IPS DF 4.7 (cell line): ENCODE measurements at regions not wholly inside any gene's neighbourhood (a gene's known extent, or its start where the extent isn't known, plus 50 kb on each side); places are given as distances from the start of the nearest gene placed in this dataset.

ENCODE experiments used
- DNase-seq: peaks from one replicate; pipeline ENCODE4 v3.0.0-alpha.2; 2013; ENCODE audit warnings: low spot score; ENCODE audit errors: extremely low read depth

GRCh38 chr10:59595593-59595992 lies 114.1 kb downstream of the SLC16A9 start:
- DNase-seq = no peak

DNA sequence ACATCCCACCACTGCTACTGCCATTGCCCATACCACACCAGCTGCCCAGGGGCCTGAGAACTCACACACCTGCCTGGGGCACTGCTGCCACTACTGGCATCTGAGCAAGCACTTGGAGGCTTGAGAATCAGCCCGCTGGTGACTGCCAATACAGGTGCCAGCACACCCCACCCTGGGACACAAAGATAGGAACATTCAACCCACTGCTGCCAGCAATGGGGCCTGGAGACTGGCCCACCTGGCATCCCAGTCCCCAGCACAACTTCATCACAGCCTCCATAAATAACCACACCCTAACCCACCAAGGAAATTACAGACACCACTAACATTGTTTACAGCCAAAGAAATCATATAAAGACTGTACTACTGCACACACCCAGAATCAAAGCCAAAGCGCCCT lies 115.9 kb downstream of the SLC16A9 start:
- DNase-seq = no peak

DNA sequence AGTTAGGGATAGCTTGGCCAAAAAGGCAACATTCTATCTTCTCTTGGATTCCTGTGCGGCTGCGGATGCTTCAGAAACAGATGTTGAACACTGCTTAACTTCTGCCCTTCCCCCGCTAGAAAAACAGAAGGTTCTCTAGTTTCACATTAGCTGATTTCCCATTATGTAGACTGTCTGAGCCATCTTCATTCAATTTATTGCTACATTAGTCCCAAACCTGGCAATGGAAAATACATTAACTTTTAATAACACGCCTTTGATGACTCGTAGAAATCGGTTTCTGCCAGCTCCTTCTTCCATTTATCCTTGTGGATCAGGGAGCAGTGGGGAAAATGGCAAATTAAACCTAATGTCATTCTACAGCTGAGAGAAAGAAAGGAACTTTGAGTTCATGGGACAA lies 119.9 kb downstream of the SLC16A9 start:
- no peak for DNase-seq

- DNase-seq = no peak
These were observed 120.9 kb downstream of the SLC16A9 start for GRCh38 chr10:59588791-59589190.

DNA sequence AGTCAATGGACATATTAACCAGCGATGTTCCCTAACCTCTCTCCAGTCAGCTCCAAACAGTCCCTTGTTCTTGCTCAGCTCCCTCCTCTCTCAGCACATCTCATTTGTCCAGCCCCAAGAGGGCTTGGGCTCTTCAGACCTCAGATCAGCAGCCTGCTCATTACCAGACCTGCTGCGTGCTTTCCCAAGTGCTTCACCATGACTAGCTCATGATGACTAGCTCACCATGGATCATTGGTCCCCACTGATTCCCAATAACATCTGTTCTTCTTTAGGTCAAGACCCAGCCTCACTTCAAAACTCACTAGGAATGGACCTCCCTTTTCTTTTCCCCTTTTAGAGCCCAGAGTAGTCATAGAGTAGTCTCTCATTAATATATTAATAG lies 121.9 kb downstream of the SLC16A9 start:
- DNase-seq = no peak

- DNase-seq = no peak
These were observed 122.4 kb downstream of the SLC16A9 start for GRCh38 chr10:59587083-59587755.

DNA sequence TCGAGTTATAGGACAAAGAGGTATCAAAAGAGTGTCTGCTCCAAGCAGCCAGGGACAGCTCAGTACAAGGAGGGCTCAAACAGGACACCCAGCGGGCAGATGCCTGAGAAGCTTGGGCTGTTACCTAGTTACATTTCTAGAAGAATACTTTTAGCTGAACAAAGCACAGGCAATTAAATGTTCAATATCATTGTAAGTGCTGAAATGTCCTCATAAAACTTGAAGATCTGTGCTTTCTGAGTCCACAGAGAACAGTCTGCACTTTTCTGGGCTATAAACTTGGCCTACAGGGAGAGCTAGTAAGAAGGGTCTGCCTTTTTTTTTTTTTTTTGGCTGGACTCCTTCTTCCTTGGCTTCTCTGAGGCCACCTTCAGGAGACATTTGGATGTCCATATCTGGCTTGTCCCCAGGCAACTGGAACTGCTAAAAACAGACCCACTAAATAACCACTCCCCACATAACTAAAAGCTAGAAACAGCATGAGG lies 123.2 kb downstream of the SLC16A9 start:
- DNase-seq = no peak

DNA sequence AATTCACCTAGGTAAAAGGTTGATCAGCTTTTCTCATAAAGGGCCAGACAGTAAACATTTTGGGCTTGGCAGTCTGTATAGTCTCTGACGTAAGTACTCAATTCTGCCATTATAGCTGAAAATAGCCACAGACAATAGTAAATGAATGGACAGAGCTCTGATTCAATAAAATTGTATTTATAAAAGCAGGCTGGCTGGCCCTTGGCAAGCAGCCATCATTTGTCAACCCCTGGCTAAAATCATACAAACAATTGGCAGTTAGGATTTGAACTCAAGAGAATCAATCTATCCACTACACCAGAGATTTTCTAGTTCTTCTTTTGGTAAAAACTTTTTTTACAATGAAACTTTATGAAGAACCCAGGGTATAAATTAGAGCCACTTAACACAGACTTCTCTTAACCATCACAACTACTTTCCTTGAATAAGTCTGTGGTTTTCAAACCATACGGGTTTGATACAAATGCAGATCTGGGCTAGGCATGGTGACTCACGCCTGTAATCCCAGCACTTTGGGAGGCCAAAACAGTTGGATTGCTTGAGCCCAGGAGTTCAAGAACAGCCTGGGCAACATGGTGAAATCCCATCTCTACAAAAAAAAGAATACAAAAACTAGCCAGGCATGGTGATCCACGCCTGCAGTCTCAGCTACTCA lies 124.5 kb downstream of the SLC16A9 start:
- no peak for DNase-seq

GRCh38 chr10:59582780-59583179 lies 126.9 kb downstream of the SLC16A9 start:
- no peak for DNase-seq

- DNase-seq = no peak
These were observed 127.6 kb downstream of the SLC16A9 start for GRCh38 chr10:59582058-59582457.

- DNase-seq = no peak
These were observed 129.4 kb downstream of the SLC16A9 start for GRCh38 chr10:59580026-59580863.

DNA sequence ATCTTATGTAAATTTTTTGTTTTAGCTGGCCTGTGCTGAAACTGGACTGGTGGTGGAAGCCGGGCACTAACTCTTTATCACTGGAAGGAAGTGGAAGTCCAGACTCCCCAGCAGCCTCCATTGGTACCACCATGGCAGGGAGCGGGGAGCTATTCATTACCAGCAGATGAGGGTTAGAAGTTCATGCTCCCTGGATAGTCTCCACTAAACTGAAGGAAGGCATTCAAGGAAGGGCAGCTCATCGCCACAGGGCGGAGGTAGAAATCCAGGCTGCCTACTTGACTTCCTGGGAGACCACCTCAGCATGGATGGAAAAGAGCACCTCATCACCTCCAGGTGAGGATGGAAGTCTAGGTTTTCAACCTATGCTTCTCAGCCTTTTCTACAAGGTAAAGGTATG lies 130.9 kb downstream of the SLC16A9 start:
- DNase-seq = no peak

DNA sequence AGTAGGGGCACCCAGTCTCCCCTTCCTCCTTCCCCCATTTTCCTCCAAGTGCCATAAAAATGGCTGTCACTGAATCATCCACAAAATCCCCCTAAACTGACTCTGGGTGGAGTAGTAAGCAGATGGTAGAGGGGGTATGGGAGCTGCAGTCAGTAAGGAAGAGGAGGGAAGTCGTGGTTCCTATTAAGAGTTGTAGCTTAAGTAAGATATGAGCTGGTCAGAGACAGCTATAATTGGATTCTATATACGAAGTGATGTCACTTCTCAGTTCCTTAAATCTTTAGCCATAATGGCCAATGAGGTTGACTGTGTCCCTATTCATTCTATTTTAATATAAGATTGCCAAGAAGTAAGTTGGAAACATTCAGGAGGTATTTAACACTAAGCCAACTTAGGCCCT lies 131.7 kb downstream of the SLC16A9 start:
- DNase-seq = no peak

GRCh38 chr10:59575269-59575668 lies 134.4 kb downstream of the SLC16A9 start:
- no peak for DNase-seq

GRCh38 chr10:59563531-59563930 lies 146.1 kb downstream of the SLC16A9 start:
- DNase-seq = no peak

DNA sequence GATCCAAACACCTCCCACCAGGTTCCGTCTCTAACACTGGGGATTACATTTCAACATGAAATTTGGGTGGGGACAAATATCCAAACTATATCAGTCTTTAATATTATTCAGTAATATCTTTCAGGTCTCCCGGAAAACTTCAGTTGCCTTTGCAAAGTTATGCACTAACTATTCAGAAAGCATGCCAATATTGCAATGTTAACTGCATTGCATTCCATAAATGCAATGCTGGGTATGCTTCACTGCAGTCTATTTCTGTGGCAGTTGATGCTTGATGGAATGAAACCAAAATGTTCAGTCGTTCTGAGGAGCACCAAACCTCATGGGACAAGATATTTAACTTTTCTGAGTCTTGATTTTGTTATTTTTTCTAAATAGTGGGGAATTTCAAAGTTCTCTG lies 147.5 kb downstream of the SLC16A9 start:
- DNase-seq = no peak

GRCh38 chr10:59561477-59562121 lies 148.1 kb downstream of the SLC16A9 start:
- DNase-seq = no peak

GRCh38 chr10:59560990-59561389 lies 148.7 kb downstream of the SLC16A9 start:
- DNase-seq = no peak

DNA sequence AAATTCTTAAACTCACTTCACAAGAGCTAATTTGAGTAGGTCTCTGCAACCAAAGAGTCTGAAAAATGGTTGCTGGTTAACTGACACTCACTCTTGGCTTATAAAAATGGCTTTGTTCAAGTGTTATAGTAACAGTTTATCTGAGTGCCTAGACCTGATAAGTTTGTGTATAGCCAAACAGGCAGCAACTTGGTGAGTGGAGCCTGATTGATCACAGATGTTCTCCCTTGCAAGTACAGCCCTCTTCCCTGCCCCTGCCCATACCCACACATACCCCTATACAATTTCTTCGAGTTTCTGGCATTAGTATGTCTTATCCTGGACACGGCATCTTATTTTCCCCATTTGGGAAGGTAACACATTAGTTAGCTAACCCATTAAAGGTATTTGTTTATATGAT lies 149.5 kb downstream of the SLC16A9 start:
- DNase-seq = no peak

- DNase-seq = no peak
These were observed 151.6 kb downstream of the SLC16A9 start for GRCh38 chr10:59558066-59558465.

DNA sequence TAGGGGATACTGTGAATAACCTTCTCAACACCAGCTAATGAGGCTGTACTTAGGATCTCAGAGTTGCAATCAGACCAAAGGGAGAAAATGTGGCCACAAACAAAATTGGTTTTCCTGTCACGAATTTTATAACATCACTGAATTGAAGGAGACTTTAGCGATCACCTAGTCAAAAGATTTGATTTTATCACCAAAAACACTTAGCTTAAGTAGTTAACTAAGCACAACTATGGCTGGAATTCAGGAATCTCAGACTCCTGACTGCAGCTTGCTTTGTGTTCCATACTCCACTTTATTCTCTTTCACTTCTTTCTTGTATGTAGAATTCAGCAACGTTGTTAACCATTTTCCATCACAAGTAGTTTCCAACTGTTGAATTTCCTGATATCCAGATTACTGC lies 152.0 kb downstream of the SLC16A9 start:
- no peak for DNase-seq

DNA sequence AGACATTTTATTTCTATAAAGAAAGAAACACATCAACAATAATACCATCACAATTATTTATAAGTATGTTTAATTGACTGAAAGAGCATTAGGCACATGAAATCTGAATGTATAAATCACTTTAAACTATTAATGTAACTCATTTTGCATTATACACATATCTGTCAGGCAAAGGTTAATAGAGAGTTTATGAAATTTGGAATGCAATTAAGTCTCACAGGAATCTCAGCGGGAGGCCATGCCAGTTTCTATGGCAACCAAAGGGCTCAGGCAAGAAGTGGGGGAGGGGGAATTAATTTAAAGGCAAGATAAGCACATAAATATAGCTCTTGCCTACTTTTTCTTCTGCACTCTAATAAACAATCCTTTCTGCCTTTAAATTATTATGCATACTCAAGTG lies 152.6 kb downstream of the SLC16A9 start:
- no peak for DNase-seq
